ENCODE measurements at regions not wholly inside any gene's neighbourhood (a gene's known extent, or its start where the extent isn't known, plus 50 kb on each side); places are given as distances from the start of the nearest gene placed in this dataset.

GRCh38 chr2:41927581-41928264 lies 120.1 kb upstream of the PKDCC start:
- TF ChIP-seq, protein P1, sequence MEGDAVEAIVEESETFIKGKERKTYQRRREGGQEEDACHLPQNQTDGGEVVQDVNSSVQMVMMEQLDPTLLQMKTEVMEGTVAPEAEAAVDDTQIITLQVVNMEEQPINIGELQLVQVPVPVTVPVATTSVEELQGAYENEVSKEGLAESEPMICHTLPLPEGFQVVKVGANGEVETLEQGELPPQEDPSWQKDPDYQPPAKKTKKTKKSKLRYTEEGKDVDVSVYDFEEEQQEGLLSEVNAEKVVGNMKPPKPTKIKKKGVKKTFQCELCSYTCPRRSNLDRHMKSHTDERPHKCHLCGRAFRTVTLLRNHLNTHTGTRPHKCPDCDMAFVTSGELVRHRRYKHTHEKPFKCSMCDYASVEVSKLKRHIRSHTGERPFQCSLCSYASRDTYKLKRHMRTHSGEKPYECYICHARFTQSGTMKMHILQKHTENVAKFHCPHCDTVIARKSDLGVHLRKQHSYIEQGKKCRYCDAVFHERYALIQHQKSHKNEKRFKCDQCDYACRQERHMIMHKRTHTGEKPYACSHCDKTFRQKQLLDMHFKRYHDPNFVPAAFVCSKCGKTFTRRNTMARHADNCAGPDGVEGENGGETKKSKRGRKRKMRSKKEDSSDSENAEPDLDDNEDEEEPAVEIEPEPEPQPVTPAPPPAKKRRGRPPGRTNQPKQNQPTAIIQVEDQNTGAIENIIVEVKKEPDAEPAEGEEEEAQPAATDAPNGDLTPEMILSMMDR (IDR thresholded peaks at IDR 0.05): no peak
- no peak for TF ChIP-seq EZH2phosphoT487 (IDR thresholded peaks at IDR 0.05)

All from neural progenitor cell (in vitro differentiated cells).